Kidney glomerular epithelial cell (primary cell): ENCODE measurements at regions not wholly inside any gene's neighbourhood (a gene's known extent, or its start where the extent isn't known, plus 50 kb on each side); places are given as distances from the start of the nearest gene placed in this dataset.
A peak's percentile ranks its signal among the peaks of the same experiment; 100 is the strongest.

ENCODE experiments used
- DNase-seq: peaks from one replicate; lab custom pipeline; 2025; lab: John Stamatoyannopoulos, UW

DNA sequence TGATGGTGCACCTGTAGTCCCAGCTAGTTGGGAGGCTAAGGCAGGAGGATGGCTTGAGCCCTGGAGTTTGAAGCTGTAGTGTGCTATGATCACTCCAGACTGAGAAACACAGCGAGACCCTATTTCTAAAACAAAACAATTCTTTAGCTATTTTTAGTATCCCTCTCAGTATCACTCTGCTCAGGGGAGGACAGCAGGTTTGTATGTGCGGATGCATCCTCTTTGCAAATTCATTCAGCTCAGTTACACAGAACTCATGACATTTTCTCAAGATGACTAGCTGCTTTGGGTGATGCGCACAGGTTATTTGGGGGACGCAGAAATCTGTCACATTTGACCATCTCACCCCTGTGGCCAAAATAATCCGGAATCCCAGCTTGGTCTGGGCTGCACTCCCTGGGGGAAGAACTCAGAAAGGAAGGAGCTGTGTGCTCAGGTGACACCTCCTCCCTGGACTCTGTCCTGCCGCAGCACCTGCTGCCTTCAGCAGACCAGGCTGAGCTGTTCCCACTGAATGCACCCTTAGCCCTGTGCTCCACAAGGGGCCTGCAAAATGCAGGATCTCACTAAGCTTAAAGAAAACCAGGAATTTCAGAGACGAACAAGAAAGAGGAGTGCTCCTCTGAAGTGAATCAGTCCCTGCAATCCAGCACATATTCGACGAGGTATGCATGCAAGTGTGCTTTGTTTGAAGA lies 89.5 kb upstream of the PGBD5 start:
- DNase-seq = no peak

DNA sequence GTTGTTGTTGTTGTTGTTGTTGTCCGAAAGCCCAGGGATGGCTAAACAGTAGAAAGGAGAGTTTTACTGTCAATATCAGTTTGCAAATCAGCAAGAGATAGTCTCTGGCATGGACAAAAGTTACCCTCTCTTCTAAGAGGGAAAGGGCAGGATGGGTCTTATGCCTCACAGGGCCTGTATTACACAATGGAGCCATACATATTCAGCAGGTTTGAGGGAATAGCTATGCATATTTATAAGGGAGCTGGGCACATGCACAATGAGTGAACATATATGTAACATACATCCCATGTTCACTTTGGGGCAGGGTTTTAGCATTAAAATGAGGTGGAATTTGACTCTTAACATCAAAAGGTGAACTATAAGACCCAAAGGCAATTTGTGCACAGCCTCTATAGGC lies 84.4 kb upstream of the PGBD5 start:
- no peak for DNase-seq

DNA sequence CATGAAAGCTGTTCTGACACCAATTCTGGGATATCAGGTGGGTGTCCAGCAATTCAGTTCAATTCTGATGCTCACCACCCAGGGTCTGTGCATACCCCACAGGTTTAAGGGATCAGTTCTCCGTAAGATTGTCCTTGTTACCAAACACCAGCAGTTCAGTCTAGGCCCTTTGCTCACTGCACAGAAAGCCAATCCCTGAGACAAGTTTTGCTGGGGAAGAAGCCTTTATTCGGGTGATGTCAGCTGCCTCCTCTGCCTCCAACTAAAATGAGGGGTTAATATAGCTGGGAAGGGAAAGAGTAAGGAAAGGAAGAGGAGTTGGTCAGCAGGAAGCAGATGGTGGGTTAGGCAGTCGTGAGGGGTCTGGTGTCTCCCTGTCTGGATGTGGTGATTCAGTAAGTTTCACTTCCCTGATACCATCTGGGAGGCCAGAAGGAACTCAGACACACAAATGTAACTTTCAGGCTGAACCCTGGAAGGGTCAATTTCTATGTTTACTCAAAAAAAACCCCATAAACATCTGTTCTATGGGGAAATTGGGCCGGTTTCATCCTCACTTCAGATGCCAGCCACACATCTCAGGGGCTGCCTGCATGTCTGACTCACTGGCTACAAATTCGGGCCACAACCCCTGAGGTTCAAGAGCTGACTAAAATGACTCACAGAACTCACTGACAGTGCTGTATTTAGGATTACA lies 83.3 kb upstream of the PGBD5 start:
- DNase-seq = peak; percentile 75

DNA sequence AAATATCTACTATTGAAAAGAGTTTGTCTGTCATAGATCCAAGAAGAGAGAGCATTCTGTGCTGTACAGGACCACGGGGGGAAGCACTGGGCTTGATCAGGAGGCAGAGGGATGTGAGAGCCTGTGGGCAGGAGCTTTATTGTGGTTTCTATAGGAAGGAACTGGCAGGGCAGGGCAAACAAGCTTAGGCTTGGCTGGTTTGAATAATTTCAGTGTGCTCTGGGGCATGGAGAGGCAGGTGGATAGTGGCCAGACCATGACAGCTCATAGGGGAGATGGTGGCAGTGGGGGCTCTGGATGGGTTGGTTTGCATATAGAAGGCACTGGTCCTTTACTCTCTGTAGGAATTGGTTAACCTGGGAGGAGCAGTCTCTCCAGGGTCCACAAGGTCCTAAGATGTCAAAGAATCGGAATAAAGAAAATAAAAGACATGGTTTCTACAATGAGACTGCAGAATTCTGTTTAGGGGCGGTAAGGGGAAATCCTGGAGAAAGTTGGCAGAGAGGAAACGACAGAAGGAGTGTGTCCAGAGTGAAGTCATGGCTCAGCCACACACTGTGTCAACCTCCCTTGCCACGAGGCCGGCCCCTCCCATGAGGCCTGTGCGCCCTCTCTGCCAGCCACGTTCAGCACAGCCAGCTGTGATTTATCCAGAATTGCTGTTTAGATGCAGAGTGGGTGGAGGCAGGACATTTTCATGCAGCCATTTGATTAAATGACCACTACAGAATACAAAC lies 81.7 kb upstream of the PGBD5 start:
- DNase-seq = peak; percentile 9

GRCh38 chr1:230507236-230507635 lies 81.1 kb upstream of the PGBD5 start:
- DNase-seq = no peak

- no peak for DNase-seq
These were observed 80.3 kb upstream of the PGBD5 start for GRCh38 chr1:230506451-230506850.

DNA sequence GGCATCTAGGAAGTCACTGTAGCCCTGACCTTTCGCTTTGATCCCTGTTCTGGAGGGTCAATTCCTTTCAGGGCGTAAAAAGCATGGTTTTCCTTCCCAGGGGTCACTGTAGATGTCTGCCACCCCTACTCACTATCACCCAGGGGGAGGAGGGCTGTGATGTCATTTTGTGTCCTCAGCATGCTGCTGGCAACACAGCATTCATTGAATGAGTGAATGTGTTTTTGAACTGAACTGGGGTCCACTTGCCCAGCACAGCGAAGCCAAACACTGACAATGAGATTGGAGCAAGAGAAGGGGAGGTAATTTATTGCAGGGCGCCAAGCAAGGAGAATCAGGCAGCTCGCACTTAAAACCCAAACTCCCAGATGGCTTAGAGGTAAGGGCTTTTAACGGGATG lies 78.2 kb upstream of the PGBD5 start:
- DNase-seq = no peak

- no peak for DNase-seq
These were observed 77.6 kb upstream of the PGBD5 start for GRCh38 chr1:230503726-230504125.

DNA sequence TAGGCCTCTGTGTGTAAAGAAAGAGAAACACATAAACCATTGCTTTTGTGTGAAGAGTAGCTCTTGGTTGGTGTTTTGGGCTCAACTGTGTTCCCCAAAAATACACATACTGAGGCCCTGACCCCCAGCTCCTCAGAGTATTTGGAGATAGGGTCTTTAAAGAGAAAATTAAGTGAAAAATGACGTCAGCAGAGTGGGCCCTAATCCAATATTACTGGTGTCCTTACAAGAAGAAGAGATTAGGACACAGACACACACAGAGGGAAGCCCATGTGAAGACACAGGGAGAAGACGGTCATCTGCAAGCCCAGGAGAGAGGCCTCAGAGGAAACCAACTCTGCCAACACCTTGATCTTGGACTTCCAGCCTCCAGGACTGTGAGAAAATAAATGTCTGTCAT lies 76.9 kb upstream of the PGBD5 start:
- DNase-seq = no peak

DNA sequence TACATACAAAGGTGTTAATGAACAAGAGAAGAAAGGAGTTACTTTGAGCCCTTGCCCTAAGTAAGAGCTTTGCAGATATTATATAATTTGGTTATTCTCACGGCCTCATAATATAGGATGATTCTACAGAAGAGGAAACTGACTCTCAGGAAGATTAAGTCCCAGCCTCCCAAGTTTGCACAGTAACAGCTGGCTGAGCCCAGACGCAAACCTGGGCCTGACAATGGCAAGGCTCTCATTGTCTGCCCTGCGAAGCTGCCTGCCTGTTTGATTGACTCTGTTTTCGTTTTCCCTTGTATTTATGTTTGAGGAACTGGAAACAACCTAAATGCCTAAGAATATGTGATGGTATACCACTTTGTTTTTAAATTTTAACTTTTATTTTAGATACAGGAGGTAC lies 76.2 kb upstream of the PGBD5 start:
- no peak for DNase-seq

DNA sequence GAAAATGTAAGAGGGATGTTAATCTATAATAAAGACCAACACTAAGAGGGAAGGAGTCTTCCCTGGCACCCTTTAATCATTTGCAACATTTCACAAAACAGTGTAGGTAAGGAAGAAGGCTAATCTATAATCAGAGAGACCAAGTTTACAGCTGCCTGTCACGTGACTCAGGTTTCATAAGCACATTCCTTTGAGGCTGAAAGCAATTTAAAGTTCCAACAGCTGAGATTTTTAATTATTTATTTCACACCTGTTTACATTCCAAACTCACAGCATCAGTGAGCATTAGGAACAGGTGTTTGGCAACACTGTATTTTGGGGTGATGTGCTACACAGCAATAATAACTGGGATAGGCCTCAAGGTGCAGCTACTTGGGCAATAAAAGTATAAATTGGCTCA lies 75.7 kb upstream of the PGBD5 start:
- DNase-seq = peak; percentile 21

DNA sequence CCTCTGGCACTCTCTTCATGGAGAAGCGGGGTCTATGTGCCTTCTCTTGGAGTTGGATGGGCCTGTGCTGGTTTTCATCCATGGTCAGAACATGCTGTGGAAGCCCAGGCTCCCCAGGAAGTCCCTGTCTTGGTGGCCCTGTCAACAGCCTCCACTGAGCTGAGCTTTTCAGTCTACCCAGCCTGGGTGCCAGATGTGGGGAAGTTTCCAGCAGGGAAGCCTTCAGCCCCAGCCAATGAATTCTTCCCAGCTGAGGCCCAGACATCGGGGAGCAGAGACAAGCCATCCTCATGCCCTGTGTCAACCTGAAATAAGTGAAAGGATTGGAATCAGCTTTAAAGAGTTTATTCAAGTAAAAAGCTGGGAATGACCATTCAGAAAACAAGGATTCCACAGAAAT lies 75.1 kb upstream of the PGBD5 start:
- DNase-seq = no peak

- no peak for DNase-seq
These were observed 73.9 kb upstream of the PGBD5 start for GRCh38 chr1:230500063-230500462.

- DNase-seq = no peak
These were observed 73.4 kb upstream of the PGBD5 start for GRCh38 chr1:230499496-230499895.

- no peak for DNase-seq
These were observed 72.6 kb upstream of the PGBD5 start for GRCh38 chr1:230498704-230499103.

DNA sequence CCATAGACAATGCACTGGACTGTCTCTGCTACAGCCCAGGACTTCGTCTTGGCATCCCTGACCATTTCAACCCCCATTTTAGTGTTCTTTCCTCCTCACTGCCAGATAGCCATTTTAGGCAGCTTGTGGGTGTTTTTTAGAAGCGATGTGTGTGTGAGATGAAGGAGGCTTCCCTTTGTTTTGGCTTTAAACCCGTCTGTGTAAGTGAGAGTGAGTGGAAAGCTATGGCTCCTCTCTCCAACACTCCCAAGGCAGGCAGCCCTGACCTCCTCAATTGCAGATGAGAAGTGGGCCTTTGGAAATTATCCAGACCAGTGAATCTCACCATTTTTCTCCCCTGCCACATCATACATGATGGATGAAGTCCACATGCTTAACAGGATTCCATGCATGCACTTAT lies 70.3 kb upstream of the PGBD5 start:
- DNase-seq = no peak

DNA sequence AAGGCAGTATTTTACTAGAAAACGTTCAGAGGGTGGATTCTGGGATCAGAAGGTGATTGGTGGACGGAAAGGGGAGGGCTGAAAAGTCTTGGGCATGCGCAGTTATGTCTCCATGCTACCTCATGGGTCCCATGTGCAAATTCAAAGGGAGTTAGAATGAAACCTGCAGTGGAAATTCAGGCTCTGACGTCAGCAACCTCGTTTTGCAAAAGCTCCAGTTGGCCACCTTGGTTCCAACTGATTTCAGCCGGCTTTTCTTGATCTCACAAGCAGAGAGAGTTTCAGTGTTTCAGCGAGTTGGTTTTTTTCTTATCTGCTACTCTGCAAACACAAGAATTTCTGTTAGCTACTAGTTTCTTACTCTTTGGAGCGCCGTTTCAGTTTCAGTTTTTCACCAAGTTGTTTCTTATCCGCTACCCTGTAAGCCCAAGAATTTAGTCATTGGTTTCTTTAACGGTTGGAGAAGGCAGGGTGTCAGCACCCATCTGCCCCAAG lies 69.8 kb upstream of the PGBD5 start:
- no peak for DNase-seq

DNA sequence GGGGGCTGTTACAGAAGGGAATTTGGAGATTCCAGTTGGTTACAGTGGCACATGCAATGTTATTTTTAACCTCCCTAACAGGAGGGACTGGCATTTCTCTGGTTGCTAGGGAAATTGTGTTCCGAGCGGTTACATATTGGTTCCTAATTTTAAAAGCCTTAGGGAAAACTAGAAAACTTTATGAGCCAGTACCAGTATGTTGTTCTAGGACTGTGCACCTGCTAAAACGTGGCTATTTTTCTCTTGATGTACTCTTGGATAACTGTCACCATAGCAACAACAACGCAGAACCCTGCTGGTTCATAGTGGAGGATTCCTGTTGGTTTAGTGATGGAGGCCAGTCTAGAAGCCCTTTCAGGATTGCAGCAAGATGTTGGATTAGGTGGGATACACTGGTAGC lies 68.9 kb upstream of the PGBD5 start:
- no peak for DNase-seq

DNA sequence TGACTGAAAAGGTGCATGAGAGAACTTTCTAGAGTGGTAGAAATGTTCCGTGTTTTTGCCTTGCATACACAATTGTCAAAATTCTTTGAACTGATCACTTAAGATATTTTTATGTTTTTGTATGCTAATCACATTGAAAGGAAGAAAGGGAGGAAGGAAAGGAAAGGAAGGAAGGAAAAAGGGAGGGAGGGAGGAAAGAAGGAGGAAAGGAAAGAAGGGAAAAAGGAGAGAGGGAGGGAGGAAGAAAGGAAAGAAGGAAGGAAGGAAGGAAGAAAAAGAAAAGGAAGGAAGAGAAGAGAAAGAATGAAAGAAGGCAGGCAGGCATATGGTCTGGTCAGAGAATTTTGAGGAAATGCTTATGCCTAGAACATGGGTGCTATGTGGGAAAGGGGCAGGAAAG lies 68.4 kb upstream of the PGBD5 start:
- DNase-seq = no peak

- DNase-seq = no peak
These were observed 67.9 kb upstream of the PGBD5 start for GRCh38 chr1:230494026-230494425.

- DNase-seq = no peak
These were observed 67.1 kb upstream of the PGBD5 start for GRCh38 chr1:230493264-230493663.

DNA sequence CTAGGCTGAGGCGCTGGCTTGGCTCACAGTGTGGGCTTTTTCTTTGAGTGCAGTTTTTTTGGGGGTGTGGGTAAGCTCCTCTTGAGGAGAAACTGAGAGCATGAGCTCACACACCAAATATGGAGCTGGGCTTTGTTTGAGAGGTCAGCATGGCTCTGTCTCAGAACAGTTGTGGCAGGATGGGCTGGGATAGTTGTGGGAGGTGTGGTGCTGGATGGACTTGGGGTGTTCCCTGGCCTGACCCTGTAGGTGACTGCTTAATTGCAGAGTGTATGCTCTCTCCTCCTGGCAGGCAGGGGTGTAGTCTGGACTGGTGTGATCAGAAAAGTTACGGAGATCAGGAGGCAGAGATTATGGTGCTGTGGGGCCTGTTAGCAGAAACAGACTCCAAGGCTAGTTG lies 64.3 kb upstream of the PGBD5 start:
- DNase-seq = no peak

DNA sequence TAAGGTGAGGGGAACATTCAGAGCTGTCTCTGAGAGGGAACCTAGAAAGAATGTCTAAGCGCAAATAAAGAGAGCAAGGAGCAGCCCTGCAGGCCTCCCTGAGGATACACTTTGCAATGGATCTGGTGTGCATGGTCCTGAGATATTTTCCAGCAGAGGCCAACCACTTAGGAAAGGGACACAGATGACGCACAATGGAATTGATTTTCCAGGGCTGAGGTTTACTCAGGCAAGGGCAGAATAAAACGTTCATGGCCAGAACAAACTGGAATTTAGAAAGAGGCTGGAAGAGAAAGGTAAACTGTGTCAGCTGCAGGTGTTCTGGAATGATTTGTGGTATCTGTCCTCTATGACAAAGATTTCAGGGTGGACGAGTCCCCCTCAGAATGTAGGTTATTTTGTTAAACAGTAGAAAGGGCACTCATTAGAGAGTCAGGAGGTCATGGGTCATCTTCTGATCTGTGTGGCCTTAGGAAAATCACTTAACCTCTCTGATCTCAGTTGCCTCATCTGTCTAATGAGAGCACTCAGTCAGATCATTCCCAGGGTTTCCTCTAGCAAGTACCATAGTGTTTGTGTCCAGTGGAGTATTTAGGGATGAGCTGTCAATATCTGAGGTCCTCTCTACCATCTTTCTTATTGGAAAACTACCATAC lies 61.8 kb upstream of the PGBD5 start:
- DNase-seq = no peak
